Activated CD4-positive, alpha-beta T cell treated with anti-CD3 and anti-CD28 coated beads, Interleukin-2, amount 10 ng/mL, durations not matched to agents 7 days and 5 days (primary cell): ENCODE measurements at regions not wholly inside any gene's neighbourhood (a gene's known extent, or its start where the extent isn't known, plus 50 kb on each side); places are given as distances from the start of the nearest gene placed in this dataset.

Experiments used
- CTCF ChIA-PET: fragments of 350-600 bp; sonication (Branson Sonifier 250); formaldehyde crosslinking; loops from one replicate; lab custom pipeline; 2021; ENCODE audit warnings: antibody characterized with exemption; lab: Charles Lee
- POLR2A ChIA-PET: fragments of 350-600 bp; sonication (Branson Sonifier 250); formaldehyde crosslinking; loops from one replicate; lab custom pipeline; 2021; ENCODE audit warnings: antibody characterized with exemption; lab: Charles Lee
- DNase-seq: peaks from one replicate; pipeline ENCODE4 v3.0.0-alpha.2; 2020
- H3K27ac Mint-ChIP-seq: one replicate; pipeline ENCODE4 v1.8.0; 2021; ENCODE audit warnings: mild to moderate bottlenecking, moderate library complexity, mixed read lengths
- H3K27me3 Mint-ChIP-seq: one replicate; pipeline ENCODE4 v1.8.0; 2021; ENCODE audit warnings: mixed read lengths
- H3K36me3 Mint-ChIP-seq: one replicate; pipeline ENCODE4 v1.8.0; 2021; ENCODE audit warnings: low read depth, mixed read lengths
- H3K4me1 Mint-ChIP-seq: one replicate; pipeline ENCODE4 v1.8.0; 2021; ENCODE audit warnings: mixed read lengths
- H3K4me3 Mint-ChIP-seq: one replicate; pipeline ENCODE4 v1.8.0; 2021; ENCODE audit warnings: mild to moderate bottlenecking, moderate library complexity, mixed read lengths
- H3K9me3 Mint-ChIP-seq: one replicate; pipeline ENCODE4 v1.8.0; 2021; ENCODE audit warnings: mixed read lengths

GRCh38 chr12:16766736-16767135 lies 160.8 kb upstream of the LMO3 start:
- ChIA-PET POLR2A (no interaction called here), CTCF (no interaction called here)
- no peaks in the 10 kb centered on the region for H3K4me1 Mint-ChIP-seq
- no peaks in the 10 kb centered on the region for H3K27me3 Mint-ChIP-seq
- H3K36me3 Mint-ChIP-seq = no peaks in the 10 kb centered on the region
- H3K4me3 Mint-ChIP-seq = no peak overlapping the region
- no peak overlapping the region for H3K27ac Mint-ChIP-seq
- H3K9me3 Mint-ChIP-seq = peaks cover 32% of the 10 kb centered on the region
- no peak for DNase-seq

- H3K27me3 Mint-ChIP-seq = no peaks in the 10 kb centered on the region
- H3K4me3 Mint-ChIP-seq = no peak overlapping the region
- no peak overlapping the region for H3K27ac Mint-ChIP-seq
- H3K4me1 Mint-ChIP-seq = no peaks in the 10 kb centered on the region
- ChIA-PET CTCF (no interaction called here), POLR2A (no interaction called here)
- DNase-seq = no peak
- peaks cover 16% of the 10 kb centered on the region for H3K9me3 Mint-ChIP-seq
- H3K36me3 Mint-ChIP-seq = no peaks in the 10 kb centered on the region
These were observed 157.9 kb upstream of the LMO3 start for GRCh38 chr12:16763901-16764300.

- CTCF ChIA-PET = interaction anchor here (1.7 kb wide), 1 partner anchor 11 kb away, joined by 3 read pairs; no protein-coding TSS in a partner anchor
- H3K4me3 Mint-ChIP-seq = no peak overlapping the region
- no peaks in the 10 kb centered on the region for H3K36me3 Mint-ChIP-seq
- H3K27ac Mint-ChIP-seq = no peak overlapping the region
- no peaks in the 10 kb centered on the region for H3K27me3 Mint-ChIP-seq
- DNase-seq = no peak
- no peaks in the 10 kb centered on the region for H3K4me1 Mint-ChIP-seq
- H3K9me3 Mint-ChIP-seq = peaks cover 3% of the 10 kb centered on the region
- POLR2A ChIA-PET = no interaction called here
These were observed 151.0 kb upstream of the LMO3 start for GRCh38 chr12:16756833-16757555.

- H3K4me1 Mint-ChIP-seq = no peaks in the 10 kb centered on the region
- DNase-seq = no peak
- no peak overlapping the region for H3K27ac Mint-ChIP-seq
- ChIA-PET POLR2A (no interaction called here), CTCF (no interaction called here)
- no peak overlapping the region for H3K4me3 Mint-ChIP-seq
- peaks cover 8% of the 10 kb centered on the region for H3K9me3 Mint-ChIP-seq
- H3K36me3 Mint-ChIP-seq = no peaks in the 10 kb centered on the region
- no peaks in the 10 kb centered on the region for H3K27me3 Mint-ChIP-seq
These were observed 124.8 kb upstream of the LMO3 start for GRCh38 chr12:16730772-16731171.

- H3K36me3 Mint-ChIP-seq = no peaks in the 10 kb centered on the region
- POLR2A ChIA-PET = no interaction called here
- no peaks in the 10 kb centered on the region for H3K4me1 Mint-ChIP-seq
These were observed 120.9 kb upstream of the LMO3 start for GRCh38 chr12:16726879-16727278.

GRCh38 chr12:16719713-16720416 lies 113.9 kb upstream of the LMO3 start:
- ChIA-PET POLR2A (no interaction called here), CTCF (no interaction called here)
- H3K27me3 Mint-ChIP-seq = no peaks in the 10 kb centered on the region
- H3K36me3 Mint-ChIP-seq = no peaks in the 10 kb centered on the region
- no peaks in the 10 kb centered on the region for H3K4me1 Mint-ChIP-seq
- H3K9me3 Mint-ChIP-seq = no peaks in the 10 kb centered on the region
- no peak overlapping the region for H3K4me3 Mint-ChIP-seq
- DNase-seq = no peak
- no peak overlapping the region for H3K27ac Mint-ChIP-seq

More at GRCh38 chr12:16726879-16727278, 120.9 kb upstream of the LMO3 start:
- H3K27me3 Mint-ChIP-seq = no peaks in the 10 kb centered on the region
- no peak overlapping the region for H3K27ac Mint-ChIP-seq
- H3K4me3 Mint-ChIP-seq = no peak overlapping the region
- peaks cover 2% of the 10 kb centered on the region for H3K9me3 Mint-ChIP-seq
- CTCF ChIA-PET = no interaction called here
- no peak for DNase-seq

- CTCF ChIA-PET = no interaction called here
- Mint-ChIP-seq H3K9me3 (peaks cover 2% of the 10 kb centered on the region), H3K27ac (no peak overlapping the region), H3K36me3 (no peaks in the 10 kb centered on the region), H3K27me3 (no peaks in the 10 kb centered on the region), H3K4me3 (no peak overlapping the region), H3K4me1 (no peaks in the 10 kb centered on the region)
- DNase-seq = no peak
- POLR2A ChIA-PET = no interaction called here
These were observed 111.0 kb upstream of the LMO3 start for GRCh38 chr12:16716928-16717327.

- H3K27me3 Mint-ChIP-seq = no peaks in the 10 kb centered on the region
- no peaks in the 10 kb centered on the region for H3K36me3 Mint-ChIP-seq
- ChIA-PET CTCF (no interaction called here), POLR2A (no interaction called here)
- H3K4me3 Mint-ChIP-seq = no peak overlapping the region
- DNase-seq = no peak
- H3K27ac Mint-ChIP-seq = no peak overlapping the region
- H3K4me1 Mint-ChIP-seq = no peaks in the 10 kb centered on the region
- peaks cover 9% of the 10 kb centered on the region for H3K9me3 Mint-ChIP-seq
These were observed 86.1 kb upstream of the LMO3 start for GRCh38 chr12:16692099-16692498.

GRCh38 chr12:16691624-16692023 lies 85.7 kb upstream of the LMO3 start:
- POLR2A ChIA-PET = no interaction called here
- no peaks in the 10 kb centered on the region for H3K27me3 Mint-ChIP-seq
- no peak for DNase-seq
- H3K4me3 Mint-ChIP-seq = no peak overlapping the region
- no peaks in the 10 kb centered on the region for H3K4me1 Mint-ChIP-seq
- H3K36me3 Mint-ChIP-seq = no peaks in the 10 kb centered on the region
- H3K27ac Mint-ChIP-seq = no peak overlapping the region
- CTCF ChIA-PET = no interaction called here
- peaks cover 9% of the 10 kb centered on the region for H3K9me3 Mint-ChIP-seq

GRCh38 chr12:16688200-16688599 lies 82.2 kb upstream of the LMO3 start:
- Mint-ChIP-seq H3K27ac (no peak overlapping the region), H3K36me3 (no peaks in the 10 kb centered on the region), H3K27me3 (no peaks in the 10 kb centered on the region), H3K4me1 (no peaks in the 10 kb centered on the region), H3K4me3 (no peak overlapping the region), H3K9me3 (peaks cover 9% of the 10 kb centered on the region)
- DNase-seq = no peak
- CTCF ChIA-PET = no interaction called here
- POLR2A ChIA-PET = no interaction called here

GRCh38 chr12:16685107-16685506 lies 79.1 kb upstream of the LMO3 start:
- H3K9me3 Mint-ChIP-seq = peaks cover 5% of the 10 kb centered on the region
- ChIA-PET CTCF (no interaction called here), POLR2A (no interaction called here)
- no peaks in the 10 kb centered on the region for H3K4me1 Mint-ChIP-seq
- DNase-seq = no peak
- H3K4me3 Mint-ChIP-seq = no peak overlapping the region
- no peaks in the 10 kb centered on the region for H3K27me3 Mint-ChIP-seq
- H3K27ac Mint-ChIP-seq = no peak overlapping the region
- H3K36me3 Mint-ChIP-seq = no peaks in the 10 kb centered on the region

- no peak for DNase-seq
- ChIA-PET POLR2A (no interaction called here), CTCF (no interaction called here)
- H3K4me3 Mint-ChIP-seq = no peak overlapping the region
- H3K36me3 Mint-ChIP-seq = no peaks in the 10 kb centered on the region
- H3K9me3 Mint-ChIP-seq = peaks cover 5% of the 10 kb centered on the region
- no peak overlapping the region for H3K27ac Mint-ChIP-seq
- no peaks in the 10 kb centered on the region for H3K27me3 Mint-ChIP-seq
- H3K4me1 Mint-ChIP-seq = no peaks in the 10 kb centered on the region
These were observed 75.2 kb upstream of the LMO3 start for GRCh38 chr12:16681196-16681595.

GRCh38 chr12:16675438-16675837 lies 69.5 kb upstream of the LMO3 start:
- Mint-ChIP-seq H3K4me3 (no peak overlapping the region), H3K9me3 (peaks cover 2% of the 10 kb centered on the region), H3K36me3 (no peaks in the 10 kb centered on the region), H3K27me3 (no peaks in the 10 kb centered on the region), H3K27ac (no peak overlapping the region), H3K4me1 (no peaks in the 10 kb centered on the region)
- ChIA-PET CTCF (no interaction called here), POLR2A (no interaction called here)
- no peak for DNase-seq
